ENCODE measurements at regions not wholly inside any gene's neighbourhood (a gene's known extent, or its start where the extent isn't known, plus 50 kb on each side); places are given as distances from the start of the nearest gene placed in this dataset.

DNA sequence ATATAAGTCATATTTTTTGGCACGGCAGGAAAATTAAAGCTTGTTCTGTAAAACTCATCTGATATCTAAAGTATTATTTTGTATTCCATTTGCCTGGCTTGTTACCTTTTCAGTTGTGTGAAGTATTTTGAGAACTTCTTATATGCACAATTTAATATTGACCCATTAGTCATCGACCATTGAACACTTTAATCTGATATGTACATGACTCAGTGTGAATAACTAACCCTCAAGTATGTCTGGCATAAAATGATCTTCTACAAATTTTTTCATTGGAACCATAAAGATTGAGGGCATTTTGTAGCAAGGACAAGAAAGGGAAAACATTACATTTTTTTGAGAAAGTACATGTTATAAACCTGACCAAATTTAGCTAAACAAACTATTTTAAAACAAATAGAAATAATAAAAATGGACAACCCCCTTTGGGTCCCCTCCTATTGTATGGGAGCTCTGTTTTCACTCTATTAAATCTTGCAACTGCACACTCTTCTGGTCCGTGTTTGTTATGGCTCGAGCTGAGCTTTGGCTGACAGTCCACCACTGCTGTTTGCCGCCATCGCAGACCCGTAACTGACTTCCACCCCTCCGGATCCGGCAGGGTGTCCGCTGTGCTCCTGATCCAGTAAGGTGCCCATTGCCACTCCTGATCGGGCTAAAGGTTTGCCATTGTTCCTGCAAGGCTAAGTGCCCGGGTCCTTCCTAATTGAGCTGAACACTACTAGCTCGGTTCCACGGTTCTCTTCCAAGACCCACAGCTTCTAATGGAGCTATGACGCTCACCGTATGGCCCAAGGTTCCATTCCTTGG, 118.8 kb downstream of the SLC6A15 start:
- ATAC-seq (no peak), DNase-seq (no peak)
- WGBS, 2 donors = 70 to 80% methylated on average over 16 of the region's 16 CpGs
- TF ChIP-seq, protein P1, sequence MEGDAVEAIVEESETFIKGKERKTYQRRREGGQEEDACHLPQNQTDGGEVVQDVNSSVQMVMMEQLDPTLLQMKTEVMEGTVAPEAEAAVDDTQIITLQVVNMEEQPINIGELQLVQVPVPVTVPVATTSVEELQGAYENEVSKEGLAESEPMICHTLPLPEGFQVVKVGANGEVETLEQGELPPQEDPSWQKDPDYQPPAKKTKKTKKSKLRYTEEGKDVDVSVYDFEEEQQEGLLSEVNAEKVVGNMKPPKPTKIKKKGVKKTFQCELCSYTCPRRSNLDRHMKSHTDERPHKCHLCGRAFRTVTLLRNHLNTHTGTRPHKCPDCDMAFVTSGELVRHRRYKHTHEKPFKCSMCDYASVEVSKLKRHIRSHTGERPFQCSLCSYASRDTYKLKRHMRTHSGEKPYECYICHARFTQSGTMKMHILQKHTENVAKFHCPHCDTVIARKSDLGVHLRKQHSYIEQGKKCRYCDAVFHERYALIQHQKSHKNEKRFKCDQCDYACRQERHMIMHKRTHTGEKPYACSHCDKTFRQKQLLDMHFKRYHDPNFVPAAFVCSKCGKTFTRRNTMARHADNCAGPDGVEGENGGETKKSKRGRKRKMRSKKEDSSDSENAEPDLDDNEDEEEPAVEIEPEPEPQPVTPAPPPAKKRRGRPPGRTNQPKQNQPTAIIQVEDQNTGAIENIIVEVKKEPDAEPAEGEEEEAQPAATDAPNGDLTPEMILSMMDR (IDR thresholded peaks at IDR 0.05) = no peak
- TF ChIP-seq POLR2A (IDR thresholded peaks at IDR 0.05) = no peak
- Histone ChIP-seq H3K27ac (no peak overlapping the region), H3K4me1 (no peaks in the 10 kb centered on the region), H3K27me3 (no peaks in the 10 kb centered on the region), H3K9me3 (no peaks in the 10 kb centered on the region), H3K36me3 (replicated peaks in 1 of 2; ENCODE audit: insufficient read depth in 1 of 2, low read depth in 2 of 2) (no peaks in the 10 kb centered on the region), H3K4me3 (no peak overlapping the region)
- intact Hi-C loops (cut with DNase I) = no loop called here

DNA sequence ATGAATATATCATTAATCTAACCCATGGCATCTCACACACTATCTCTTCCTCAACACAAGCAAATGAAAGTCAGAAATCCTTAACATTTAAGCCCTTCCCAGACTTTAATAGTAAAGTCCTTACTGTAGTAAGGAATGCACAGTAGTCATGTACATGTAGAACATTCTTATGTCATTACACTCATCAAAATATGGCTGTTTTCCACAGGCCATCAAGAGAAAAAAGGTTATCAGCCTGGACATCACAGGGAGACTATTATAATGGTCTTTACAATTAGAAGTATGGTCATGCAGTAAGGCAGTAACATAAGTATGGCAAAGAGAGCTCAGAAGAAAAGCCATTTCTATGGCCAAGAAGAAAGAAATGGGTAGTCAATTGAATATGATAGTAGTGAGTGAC, 121.2 kb downstream of the SLC6A15 start:
- H3K27ac ChIP-seq = no peak overlapping the region
- no peak overlapping the region for H3K4me3 ChIP-seq
- ATAC-seq = no peak
- intact Hi-C loops (cut with DNase I) = no loop called here
- H3K4me1 ChIP-seq = no peaks in the 10 kb centered on the region
- no peaks in the 10 kb centered on the region for H3K9me3 ChIP-seq
- H3K36me3 ChIP-seq (replicated peaks in 1 of 2; ENCODE audit: insufficient read depth in 1 of 2, low read depth in 2 of 2) = no peaks in the 10 kb centered on the region
- H3K27me3 ChIP-seq = no peaks in the 10 kb centered on the region
- DNase-seq = no peak
- TF ChIP-seq POLR2A (IDR thresholded peaks at IDR 0.05) = no peak
- TF ChIP-seq, protein P1 (IDR thresholded peaks at IDR 0.05) = no peak

DNA sequence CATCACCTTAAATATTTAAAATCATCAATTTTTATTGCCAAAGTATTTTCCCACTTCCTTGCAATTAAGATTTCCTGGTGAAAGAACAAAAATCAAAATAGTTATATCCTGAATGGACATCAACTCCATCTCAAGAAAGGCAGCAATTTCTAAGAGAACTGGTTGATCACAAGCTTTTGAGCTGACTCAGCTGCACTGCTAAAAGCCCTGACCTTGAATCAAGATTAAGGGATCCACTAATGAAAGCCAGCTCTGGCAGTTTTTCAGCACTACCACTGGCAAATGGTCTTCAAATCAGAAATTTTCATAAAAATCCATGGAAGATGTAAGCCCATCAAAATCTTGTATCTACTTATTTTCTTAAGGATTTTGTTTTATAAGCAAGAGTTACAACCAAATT, 123.4 kb downstream of the SLC6A15 start:
- TF ChIP-seq, protein P1 (IDR thresholded peaks at IDR 0.05) = no peak
- no peak for TF ChIP-seq POLR2A (IDR thresholded peaks at IDR 0.05)

DNA sequence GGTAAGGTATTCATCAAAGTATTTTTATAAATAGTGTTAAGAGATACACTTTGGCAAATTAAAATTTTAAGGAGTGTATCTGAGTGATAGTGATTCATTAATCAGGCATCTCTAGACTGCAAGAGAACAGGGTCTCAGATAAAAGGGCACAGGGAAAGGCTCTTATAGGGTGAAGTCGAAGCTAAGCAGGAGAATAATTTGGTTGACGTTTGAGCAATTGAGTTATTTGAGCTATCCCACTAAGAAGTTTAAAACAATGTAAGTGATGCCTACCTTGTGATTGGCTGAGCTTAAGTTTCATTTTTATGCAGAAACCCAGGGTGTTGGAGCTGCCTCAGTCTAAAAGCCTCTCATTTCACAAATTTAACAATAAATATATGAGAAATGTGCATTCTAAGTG, 125.3 kb downstream of the SLC6A15 start:
- Histone ChIP-seq H3K36me3 (replicated peaks in 1 of 2; ENCODE audit: insufficient read depth in 1 of 2, low read depth in 2 of 2) (no peaks in the 10 kb centered on the region), H3K4me1 (no peaks in the 10 kb centered on the region), H3K9me3 (no peaks in the 10 kb centered on the region), H3K4me3 (no peak overlapping the region), H3K27me3 (no peaks in the 10 kb centered on the region), H3K27ac (no peak overlapping the region)
- ATAC-seq (no peak), DNase-seq (no peak)
- WGBS, 2 donors = 43 to 45% methylated on average over 2 of the region's 2 CpGs
- TF ChIP-seq, protein P1 (IDR thresholded peaks at IDR 0.05) = no peak
- TF ChIP-seq POLR2A (IDR thresholded peaks at IDR 0.05) = no peak
- intact Hi-C loops (cut with DNase I) = no loop called here

More for the DNA sequence above, 123.4 kb downstream of the SLC6A15 start:
- intact Hi-C loops (cut with DNase I) = no loop called here
- Histone ChIP-seq H3K9me3 (no peaks in the 10 kb centered on the region), H3K36me3 (replicated peaks in 1 of 2; ENCODE audit: insufficient read depth in 1 of 2, low read depth in 2 of 2) (no peaks in the 10 kb centered on the region), H3K4me3 (no peak overlapping the region), H3K4me1 (no peaks in the 10 kb centered on the region), H3K27me3 (no peaks in the 10 kb centered on the region), H3K27ac (no peak overlapping the region)
- ATAC-seq = no peak
- DNase-seq = no peak

DNA sequence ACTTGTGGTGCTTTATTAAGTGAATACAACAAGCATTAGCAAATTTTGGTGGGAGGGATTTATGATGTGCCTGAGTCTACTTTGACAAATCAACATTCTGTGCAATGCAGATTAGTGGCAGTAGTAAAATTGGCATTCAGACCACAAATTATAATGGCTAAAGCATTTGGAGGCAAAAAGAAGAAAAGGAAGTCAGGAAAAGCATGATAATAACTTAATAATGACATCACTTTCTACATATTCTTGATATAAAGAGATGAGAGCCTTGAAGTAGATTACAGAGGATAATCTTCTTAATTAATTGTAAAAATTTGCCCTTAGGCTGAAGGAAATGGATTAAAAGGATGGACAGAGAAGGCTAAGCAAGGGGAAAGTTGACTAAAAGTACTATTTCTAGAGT, 126.0 kb downstream of the SLC6A15 start:
- Histone ChIP-seq H3K27me3 (no peaks in the 10 kb centered on the region), H3K9me3 (no peaks in the 10 kb centered on the region), H3K4me3 (no peak overlapping the region), H3K4me1 (no peaks in the 10 kb centered on the region), H3K27ac (no peak overlapping the region), H3K36me3 (replicated peaks in 1 of 2; ENCODE audit: insufficient read depth in 1 of 2, low read depth in 2 of 2) (no peaks in the 10 kb centered on the region)
- intact Hi-C loops (cut with DNase I) = no loop called here
- TF ChIP-seq, protein P1 (IDR thresholded peaks at IDR 0.05) = no peak
- no peak for TF ChIP-seq POLR2A (IDR thresholded peaks at IDR 0.05)
- DNase-seq (no peak), ATAC-seq (no peak)
